ENCODE measurements at regions not wholly inside any gene's neighbourhood (a gene's known extent, or its start where the extent isn't known, plus 50 kb on each side); places are given as distances from the start of the nearest gene placed in this dataset.

DNA sequence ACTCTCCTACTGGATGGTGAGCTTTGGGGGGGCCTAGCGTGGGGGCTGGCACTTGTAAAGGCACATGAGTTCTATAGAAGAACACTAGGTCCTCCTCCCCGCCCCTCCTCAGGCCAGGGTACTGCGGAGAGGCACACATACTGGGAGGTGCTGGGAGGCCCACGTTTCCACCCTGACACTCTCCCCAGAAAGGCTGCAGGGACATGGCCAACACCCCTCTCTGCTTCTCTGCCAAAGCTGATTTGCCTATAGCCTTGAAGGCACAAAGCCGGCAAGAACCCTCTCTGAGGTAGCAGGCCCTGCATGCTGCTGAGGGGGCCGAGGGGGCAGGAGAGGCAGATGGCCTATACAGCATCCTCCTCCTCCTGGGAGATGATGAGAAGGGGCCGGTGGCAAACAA lies 112.8 kb downstream of the BUD13 start:
- H3K79me2 ChIP-seq (replicated peaks; ENCODE audit: insufficient read depth, low read length) = no peaks in the 10 kb centered on the region
- no peak overlapping the region for H3K9ac ChIP-seq (ENCODE audit: low read length)
- no peak overlapping the region for H2AFZ ChIP-seq (ENCODE audit: low read depth, low read length)
- peaks cover 4% of the 10 kb centered on the region for H3K9me3 ChIP-seq (ENCODE audit: low read length)
- no peaks in the 10 kb centered on the region for H4K20me1 ChIP-seq (ENCODE audit: insufficient read depth)
- H3F3A ChIP-seq (ENCODE audit: insufficient read depth, low read length, poor library complexity, severe bottlenecking) = no peaks in the 10 kb centered on the region
- H3K4me2 ChIP-seq (ENCODE audit: low read length) = no peak overlapping the region
- no peaks in the 10 kb centered on the region for H3K9me2 ChIP-seq (ENCODE audit: insufficient read depth, low read length)
- H3K36me3 ChIP-seq (ENCODE audit: insufficient read depth, low read length) = no peaks in the 10 kb centered on the region
- H3K27me3 ChIP-seq (ENCODE audit: insufficient read depth, low read depth, low read length) = no peaks in the 10 kb centered on the region
- TF ChIP-seq, protein P1, sequence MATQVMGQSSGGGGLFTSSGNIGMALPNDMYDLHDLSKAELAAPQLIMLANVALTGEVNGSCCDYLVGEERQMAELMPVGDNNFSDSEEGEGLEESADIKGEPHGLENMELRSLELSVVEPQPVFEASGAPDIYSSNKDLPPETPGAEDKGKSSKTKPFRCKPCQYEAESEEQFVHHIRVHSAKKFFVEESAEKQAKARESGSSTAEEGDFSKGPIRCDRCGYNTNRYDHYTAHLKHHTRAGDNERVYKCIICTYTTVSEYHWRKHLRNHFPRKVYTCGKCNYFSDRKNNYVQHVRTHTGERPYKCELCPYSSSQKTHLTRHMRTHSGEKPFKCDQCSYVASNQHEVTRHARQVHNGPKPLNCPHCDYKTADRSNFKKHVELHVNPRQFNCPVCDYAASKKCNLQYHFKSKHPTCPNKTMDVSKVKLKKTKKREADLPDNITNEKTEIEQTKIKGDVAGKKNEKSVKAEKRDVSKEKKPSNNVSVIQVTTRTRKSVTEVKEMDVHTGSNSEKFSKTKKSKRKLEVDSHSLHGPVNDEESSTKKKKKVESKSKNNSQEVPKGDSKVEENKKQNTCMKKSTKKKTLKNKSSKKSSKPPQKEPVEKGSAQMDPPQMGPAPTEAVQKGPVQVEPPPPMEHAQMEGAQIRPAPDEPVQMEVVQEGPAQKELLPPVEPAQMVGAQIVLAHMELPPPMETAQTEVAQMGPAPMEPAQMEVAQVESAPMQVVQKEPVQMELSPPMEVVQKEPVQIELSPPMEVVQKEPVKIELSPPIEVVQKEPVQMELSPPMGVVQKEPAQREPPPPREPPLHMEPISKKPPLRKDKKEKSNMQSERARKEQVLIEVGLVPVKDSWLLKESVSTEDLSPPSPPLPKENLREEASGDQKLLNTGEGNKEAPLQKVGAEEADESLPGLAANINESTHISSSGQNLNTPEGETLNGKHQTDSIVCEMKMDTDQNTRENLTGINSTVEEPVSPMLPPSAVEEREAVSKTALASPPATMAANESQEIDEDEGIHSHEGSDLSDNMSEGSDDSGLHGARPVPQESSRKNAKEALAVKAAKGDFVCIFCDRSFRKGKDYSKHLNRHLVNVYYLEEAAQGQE (IDR thresholded peaks at IDR 0.05; ENCODE audit: borderline replicate concordance) = no peak
- no peak overlapping the region for H3K4me3 ChIP-seq (ENCODE audit: low read length)
- H3K27ac ChIP-seq (ENCODE audit: low read length) = no peak overlapping the region

DNA sequence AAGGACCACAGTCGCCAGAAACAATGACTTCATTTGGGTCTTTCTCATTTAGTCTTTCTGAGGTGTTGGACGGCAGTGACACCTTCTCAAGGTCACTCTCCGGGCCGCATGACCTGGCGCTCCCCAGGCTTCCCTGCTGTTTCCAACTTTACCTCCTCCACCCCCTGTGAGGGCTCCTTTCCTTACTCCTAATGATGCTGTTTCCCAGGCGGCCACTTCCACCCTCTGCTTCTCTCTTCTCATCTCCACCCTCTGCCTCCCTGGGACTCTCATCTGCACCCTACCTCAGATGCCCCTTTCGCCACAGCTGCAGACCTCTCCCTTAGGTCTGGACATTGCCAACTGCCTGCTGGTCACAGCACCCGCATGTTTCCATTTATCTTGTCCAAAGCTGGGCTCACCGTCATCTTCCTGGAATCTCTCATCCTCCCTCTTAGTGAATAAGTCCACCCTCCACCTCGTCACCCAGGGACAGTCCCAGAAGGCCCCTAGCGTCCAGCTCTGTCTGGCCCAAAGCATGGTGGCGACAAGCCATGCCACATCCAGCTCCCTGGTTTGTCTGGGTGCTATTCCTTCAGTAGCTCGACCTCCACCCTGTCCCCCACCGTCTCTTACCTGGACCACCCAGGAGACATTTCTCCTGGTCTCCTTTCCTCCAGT lies 113.8 kb downstream of the BUD13 start:
- Histone ChIP-seq H3K4me2 (ENCODE audit: low read length) (no peak overlapping the region), H3K4me3 (ENCODE audit: low read length) (no peak overlapping the region), H3K79me2 (replicated peaks; ENCODE audit: insufficient read depth, low read length) (no peaks in the 10 kb centered on the region), H3K36me3 (ENCODE audit: insufficient read depth, low read length) (no peaks in the 10 kb centered on the region), H3F3A (ENCODE audit: insufficient read depth, low read length, poor library complexity, severe bottlenecking) (no peaks in the 10 kb centered on the region), H3K9ac (ENCODE audit: low read length) (no peak overlapping the region), H3K9me2 (ENCODE audit: insufficient read depth, low read length) (no peaks in the 10 kb centered on the region), H3K9me3 (ENCODE audit: low read length) (peaks cover 6% of the 10 kb centered on the region), H3K27ac (ENCODE audit: low read length) (no peak overlapping the region), H3K27me3 (ENCODE audit: insufficient read depth, low read depth, low read length) (no peaks in the 10 kb centered on the region), H4K20me1 (ENCODE audit: insufficient read depth) (no peaks in the 10 kb centered on the region), H2AFZ (ENCODE audit: low read depth, low read length) (no peak overlapping the region)
- TF ChIP-seq, protein P1 (IDR thresholded peaks at IDR 0.05; ENCODE audit: borderline replicate concordance) = no peak

DNA sequence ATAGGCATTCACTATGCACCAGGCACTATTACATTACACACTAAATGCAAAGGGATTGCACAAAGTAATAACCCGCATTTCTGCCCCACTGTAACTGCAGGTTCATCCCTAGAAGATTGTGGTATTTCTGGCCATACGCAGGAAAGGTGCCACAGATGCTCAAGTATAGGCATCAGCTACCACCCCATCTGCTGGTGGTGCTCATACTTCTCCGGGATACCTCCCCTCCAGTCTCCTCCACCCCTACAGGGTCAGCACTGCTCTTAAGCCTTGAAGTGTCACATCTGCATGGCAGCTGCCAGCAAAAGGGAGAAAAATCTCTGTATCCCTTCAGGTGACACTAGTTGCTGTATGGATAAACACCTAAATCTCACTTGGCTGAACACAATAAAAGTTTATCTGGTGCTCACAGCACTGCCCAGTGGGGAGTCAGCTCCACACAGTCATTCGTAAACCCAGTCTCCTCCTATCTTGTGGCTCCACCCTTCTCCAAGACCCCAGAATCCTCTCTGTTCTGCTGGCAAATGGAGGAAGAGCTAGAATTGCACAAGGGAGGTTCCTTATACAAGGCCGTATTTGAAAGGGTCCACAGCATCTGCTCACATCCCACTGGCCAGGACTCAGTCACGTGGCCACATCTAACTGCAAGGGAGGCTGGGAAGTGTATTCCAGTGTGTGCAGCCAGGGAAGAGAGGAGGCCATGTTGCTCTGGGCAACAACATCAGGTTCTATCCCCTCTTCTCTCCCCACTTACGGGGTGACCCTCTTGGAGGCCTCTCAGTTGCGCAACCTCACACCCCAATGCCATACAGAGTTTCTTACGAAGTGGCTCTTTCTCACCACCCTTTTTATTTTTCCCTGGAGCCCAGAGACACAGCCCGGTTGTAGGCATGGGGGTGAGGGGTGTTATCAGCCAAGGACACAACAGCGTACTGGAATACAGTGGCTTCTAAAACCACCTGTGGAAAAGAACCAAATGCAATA lies 114.7 kb downstream of the BUD13 start:
- Histone ChIP-seq H4K20me1 (ENCODE audit: insufficient read depth) (no peaks in the 10 kb centered on the region), H3K4me2 (ENCODE audit: low read length) (no peak overlapping the region), H3K9ac (ENCODE audit: low read length) (no peak overlapping the region), H3K27ac (ENCODE audit: low read length) (no peak overlapping the region), H3K9me2 (ENCODE audit: insufficient read depth, low read length) (no peaks in the 10 kb centered on the region), H2AFZ (ENCODE audit: low read depth, low read length) (no peak overlapping the region), H3K36me3 (ENCODE audit: insufficient read depth, low read length) (no peaks in the 10 kb centered on the region), H3K9me3 (ENCODE audit: low read length) (peaks cover 6% of the 10 kb centered on the region), H3K27me3 (ENCODE audit: insufficient read depth, low read depth, low read length) (no peaks in the 10 kb centered on the region), H3F3A (ENCODE audit: insufficient read depth, low read length, poor library complexity, severe bottlenecking) (no peaks in the 10 kb centered on the region), H3K79me2 (replicated peaks; ENCODE audit: insufficient read depth, low read length) (no peaks in the 10 kb centered on the region), H3K4me3 (ENCODE audit: low read length) (no peak overlapping the region)
- TF ChIP-seq SMC3 (conservative IDR thresholded peaks at IDR 0.05; ENCODE audit: poor library complexity) (no peak), TAF1 (IDR thresholded peaks at IDR 0.05; ENCODE audit: low read depth) (no peak), EP300 (conservative IDR thresholded peaks at IDR 0.05; ENCODE audit: poor library complexity, severe bottlenecking) (no peak), MXI1 (conservative IDR thresholded peaks at IDR 0.05; ENCODE audit: poor library complexity, severe bottlenecking) (no peak), EZH2 (IDR thresholded peaks at IDR 0.05; ENCODE audit: borderline replicate concordance, insufficient read depth, low read length, poor library complexity, severe bottlenecking) (no peak), POLR2AphosphoS5 (IDR thresholded peaks at IDR 0.05) (no peak)

All from neural cell (in vitro differentiated cells).